Endothelial cell of umbilical vein (primary cell): ENCODE measurements at regions not wholly inside any gene's neighbourhood (a gene's known extent, or its start where the extent isn't known, plus 50 kb on each side); places are given as distances from the start of the nearest gene placed in this dataset.

Source experiments
- BruUV-seq: library from RNA; stranded (reverse); fragments of 400-500 nt; replicated peaks from 2 replicates; lab custom pipeline; 2021; lab: Mats Ljungman, UMichigan
- CTCF ChIA-PET: fragments of 300-600, 350-600 bp; sonication (Branson Sonifier 250); formaldehyde crosslinking; loops from one replicate; lab custom pipeline; 2021; ENCODE audit warnings: antibody characterized with exemption, inconsistent platforms; lab: Charles Lee
- POLR2A ChIA-PET: fragments of 300-600, 350-600 bp; sonication (Branson Sonifier 250); formaldehyde crosslinking; loops from one replicate; lab custom pipeline; 2021; ENCODE audit warnings: antibody characterized with exemption, inconsistent platforms; lab: Charles Lee
- DNase-seq: peaks from one replicate; pipeline ENCODE4 v3.0.0-alpha.2; 2011; ENCODE audit warnings: low read depth, low spot score
- FAIRE-seq: peaks from 2 replicates; lab custom pipeline; 2011; peaks lifted over from hg19 to GRCh38; lab: Jason Lieb, UNC
- H2AFZ ChIP-seq: 2 replicates; pipeline ENCODE4 v1.6.0; 2012; ENCODE audit warnings: low read depth, low read length, control low read depth, inconsistent platforms
- H3K27ac ChIP-seq: 2 replicates; pipeline ENCODE4 v1.5.1; 2011; ENCODE audit warnings: low read depth, mild to moderate bottlenecking, control low read depth, low read length, moderate library complexity; ENCODE audit not compliant: insufficient read depth
- H3K27me3 ChIP-seq, 2 experiments: 2 replicates each; pipeline versions ENCODE4 v1.6.0 to v1.6.1; 2011; ENCODE audit warnings: low read length in 2 of 2, mixed read lengths in 1 of 2; ENCODE audit not compliant: control insufficient read depth in 2 of 2, insufficient read depth in 2 of 2
- H3K36me3 ChIP-seq, 2 experiments: 2 replicates in 1 of 2; 3 replicates in 1 of 2; pipeline ENCODE4 v1.5.1; 2011; ENCODE audit warnings: low read length in 2 of 2, mild to moderate bottlenecking in 1 of 2, moderate library complexity in 1 of 2; ENCODE audit not compliant: control insufficient read depth in 2 of 2, insufficient read depth in 2 of 2; ENCODE audit errors: extremely low read depth in 1 of 2
- H3K4me1 ChIP-seq: 3 replicates; pipeline ENCODE4 v1.5.1; 2011; ENCODE audit warnings: mild to moderate bottlenecking, low read length; ENCODE audit not compliant: control insufficient read depth, insufficient read depth; ENCODE audit errors: extremely low read depth
- H3K4me2 ChIP-seq: 2 replicates; pipeline ENCODE4 v1.6.1; 2011; ENCODE audit warnings: low read length, control low read depth, mixed read lengths; ENCODE audit not compliant: insufficient read depth
- H3K4me3 ChIP-seq, 3 experiments: fragments of 200-600 bp in 1 of 3; sonication (generic), shearing (Covaris generic) in 1 of 3; replicated peaks in 1 of 3; 2 replicates each; pipeline ENCODE4 v1.5.1; 2011 to 2016; ENCODE audit warnings: control low read depth in 3 of 3, low read length in 3 of 3, mild to moderate bottlenecking in 2 of 3, inconsistent platforms in 1 of 3, low read depth in 1 of 3, moderate library complexity in 1 of 3; ENCODE audit not compliant: insufficient read depth in 1 of 3
- H3K79me2 ChIP-seq: 2 replicates; pipeline ENCODE4 v1.6.0; 2012; ENCODE audit warnings: low read length, inconsistent platforms; ENCODE audit not compliant: control insufficient read depth, insufficient read depth
- H3K9ac ChIP-seq: replicated peaks from 2 replicates; pipeline ENCODE3; 2011; ENCODE audit warnings: low read length, control low read depth; ENCODE audit not compliant: insufficient read depth; ENCODE audit errors: extremely low read depth
- H3K9me1 ChIP-seq: replicated peaks from 3 replicates; pipeline ENCODE4 v1.6.0; 2011; ENCODE audit warnings: mild to moderate bottlenecking, low read length; ENCODE audit not compliant: control insufficient read depth, insufficient read depth; ENCODE audit errors: extremely low read depth
- H3K9me3 ChIP-seq: replicated peaks from 2 replicates; pipeline ENCODE4 v1.5.1; 2012; ENCODE audit warnings: low read length, inconsistent platforms; ENCODE audit not compliant: control insufficient read depth, insufficient read depth
- H4K20me1 ChIP-seq: replicated peaks from 2 replicates; pipeline ENCODE3; 2011; ENCODE audit warnings: mild to moderate bottlenecking, low read length; ENCODE audit not compliant: control insufficient read depth, insufficient read depth; ENCODE audit errors: extremely low read depth
- EZH2 ChIP-seq: IDR thresholded peaks from 2 replicates; pipeline ENCODE4 v1.6.1; 2012; ENCODE audit warnings: borderline replicate concordance, low read depth, mild to moderate bottlenecking, moderate library complexity, low read length, inconsistent platforms; ENCODE audit not compliant: severe bottlenecking
- FOS ChIP-seq: IDR thresholded peaks from 2 replicates; pipeline ENCODE4 v1.6.1; 2011; ENCODE audit warnings: mild to moderate bottlenecking, low read length, moderate library complexity, borderline replicate concordance; ENCODE audit not compliant: insufficient read depth
- GATA2 ChIP-seq: IDR thresholded peaks from 2 replicates; pipeline ENCODE4 v1.7.0; 2011; ENCODE audit warnings: low read depth, mild to moderate bottlenecking, moderate library complexity, mixed read lengths, low read length; ENCODE audit not compliant: insufficient read length, insufficient read depth
- JUN ChIP-seq: IDR thresholded peaks from 2 replicates; pipeline ENCODE4 v1.6.1; 2011; ENCODE audit warnings: borderline replicate concordance, low read depth; ENCODE audit not compliant: insufficient read length, insufficient read depth
- MAX ChIP-seq: IDR thresholded peaks from 2 replicates; pipeline ENCODE4 v1.6.1; 2011; ENCODE audit not compliant: insufficient read depth, insufficient read length
- MYC ChIP-seq: IDR thresholded peaks from one replicate; pipeline ENCODE4 v1.6.1; 2011; ENCODE audit warnings: mild to moderate bottlenecking, low read depth, low read length
- POLR2AphosphoS5 ChIP-seq: IDR thresholded peaks from 2 replicates; pipeline ENCODE4 v1.6.1; 2012; ENCODE audit warnings: low read depth, mild to moderate bottlenecking, control low read depth, low read length, moderate library complexity; ENCODE audit not compliant: insufficient read depth
- dilution Hi-C: fragments of 300-500 bp; cut with MboI; formaldehyde crosslinking; loops from one replicate; pipeline ENCODE4 v1.15.0; 2019; ENCODE audit warnings: low sequenced_read_pairs; ENCODE audit not compliant: extremely low pct_ligation_motif_present
- intact Hi-C: fragments of 100-400 bp; cut with micrococcal nuclease; formaldehyde crosslinking; loops from one replicate; pipeline ENCODE4 v1.10.0; 2022

GRCh38 chr1:5753549-5754421 is 238.4 kb downstream of the NPHP4 start:
- H3K9me3 ChIP-seq, result no peaks in the 10 kb centered on the region
- no peaks in the 10 kb centered on the region for H3K9me1 ChIP-seq
- intact Hi-C loops, result no loop called here
- no peak overlapping the region for H3K9ac ChIP-seq
- ChIA-PET CTCF (no interaction called here), POLR2A (no interaction called here)
- dilution Hi-C loops, result no loop called here
- BruUV-seq, result no TSS peak
- DNase-seq (no peak), FAIRE-seq (no peak)
- no peak overlapping the region for H3K27ac ChIP-seq
- H4K20me1 ChIP-seq, result no peaks in the 10 kb centered on the region
- H3K79me2 ChIP-seq, result no peaks in the 10 kb centered on the region
- no peak overlapping the region for H3K4me2 ChIP-seq
- no peaks in the 10 kb centered on the region for H3K27me3 ChIP-seq
- H3K4me1 ChIP-seq, result no peaks in the 10 kb centered on the region
- no peak overlapping the region for H3K4me3 ChIP-seq
- H3K36me3 ChIP-seq, result no peaks in the 10 kb centered on the region
- TF ChIP-seq EZH2, result no peak
- no peak for TF ChIP-seq MAX
- TF ChIP-seq MYC, result no peak
- no peak for TF ChIP-seq JUN
- no peak for TF ChIP-seq FOS
- TF ChIP-seq POLR2AphosphoS5, result no peak
- no peak for TF ChIP-seq GATA2
- H2AFZ ChIP-seq, result no peak overlapping the region
